Neural cell (in vitro differentiated cells): ENCODE measurements at regions not wholly inside any gene's neighbourhood (a gene's known extent, or its start where the extent isn't known, plus 50 kb on each side); places are given as distances from the start of the nearest gene placed in this dataset.

Source experiments
- H2AFZ ChIP-seq: fragments of 200-600, 300-800 bp; sonication (generic), shearing (Covaris generic); 2 replicates; pipeline ENCODE4 v1.6.0; 2014; ENCODE audit warnings: low read depth, mild to moderate bottlenecking, antibody characterized with exemption, low read length, moderate library complexity
- H3F3A ChIP-seq: fragments of 200-600 bp; shearing (Covaris generic); 2 replicates; pipeline ENCODE4 v1.6.1; 2016; ENCODE audit warnings: mild to moderate bottlenecking, moderate library complexity, mixed read lengths, antibody characterized with exemption, low read length; ENCODE audit not compliant: insufficient read depth, poor library complexity, severe bottlenecking
- H3K27ac ChIP-seq: fragments of 200-600, 300-800 bp; sonication (generic), shearing (Covaris generic); 2 replicates; pipeline ENCODE4 v1.5.1; 2014; ENCODE audit warnings: mild to moderate bottlenecking, low read length, moderate library complexity
- H3K27me3 ChIP-seq: fragments of 300-800, 200-600 bp; sonication (generic), shearing (Covaris generic); 2 replicates; pipeline ENCODE4 v1.6.0; 2014; ENCODE audit warnings: mild to moderate bottlenecking, low read depth, low read length, moderate library complexity; ENCODE audit not compliant: insufficient read depth
- H3K36me3 ChIP-seq: fragments of 300-800, 200-600 bp; sonication (generic), shearing (Covaris generic); 2 replicates; pipeline ENCODE4 v1.5.1; 2014; ENCODE audit warnings: mild to moderate bottlenecking, antibody characterized with exemption, low read length, moderate library complexity; ENCODE audit not compliant: insufficient read depth
- H3K4me2 ChIP-seq: fragments of 300-800, 200-600 bp; sonication (generic), shearing (Covaris generic); 2 replicates; pipeline ENCODE4 v1.6.0; 2014; ENCODE audit warnings: mild to moderate bottlenecking, low read length
- H3K4me3 ChIP-seq: fragments of 300-800, 200-600 bp; sonication (generic), shearing (Covaris generic); 2 replicates; pipeline ENCODE4 v1.5.1; 2014; ENCODE audit warnings: mild to moderate bottlenecking, low read length, moderate library complexity
- H3K79me2 ChIP-seq: fragments of 200-600 bp; shearing (Covaris generic); replicated peaks from 2 replicates; pipeline ENCODE4 v1.6.0; 2014; ENCODE audit warnings: mild to moderate bottlenecking, low read length, moderate library complexity; ENCODE audit not compliant: insufficient read depth
- H3K9ac ChIP-seq: fragments of 300-800, 200-600 bp; sonication (generic), shearing (Covaris generic); 2 replicates; pipeline ENCODE4 v1.6.1; 2016; ENCODE audit warnings: mild to moderate bottlenecking, low read length, mixed read lengths
- H3K9me2 ChIP-seq: fragments of 200-600 bp; shearing (Covaris generic); 2 replicates; pipeline ENCODE4 v1.6.1; 2016; ENCODE audit warnings: mild to moderate bottlenecking, low read length, mixed read lengths; ENCODE audit not compliant: insufficient read depth
- H3K9me3 ChIP-seq: fragments of 200-600, 300-800 bp; sonication (generic), shearing (Covaris generic); 2 replicates; pipeline ENCODE4 v1.6.1; 2016; ENCODE audit warnings: mild to moderate bottlenecking, mixed run types, low read length, moderate library complexity, mixed read lengths
- H4K20me1 ChIP-seq: fragments of 200-600 bp; shearing (Covaris generic); 2 replicates; pipeline ENCODE4 v1.6.1; 2016; ENCODE audit warnings: mild to moderate bottlenecking, mixed run types; ENCODE audit not compliant: insufficient read depth
- CTCF ChIP-seq: fragments of 450-650 bp; IDR thresholded peaks from 2 replicates; pipeline ENCODE4 v1.5.1; 2014; ENCODE audit warnings: antibody characterized with exemption, mild to moderate bottlenecking, moderate library complexity; ENCODE audit not compliant: poor library complexity, severe bottlenecking
- EP300 ChIP-seq: fragments of 450-650 bp; conservative IDR thresholded peaks from 2 replicates; pipeline ENCODE4 v1.6.1; 2014; ENCODE audit warnings: antibody characterized with exemption, mild to moderate bottlenecking, moderate library complexity; ENCODE audit not compliant: poor library complexity, severe bottlenecking
- EZH2 ChIP-seq: fragments of 200-600, 300-800 bp; shearing (Covaris generic), sonication (generic); IDR thresholded peaks from 2 replicates; pipeline ENCODE4 v1.6.1; 2014; ENCODE audit warnings: antibody characterized with exemption, low read length, borderline replicate concordance, mild to moderate bottlenecking; ENCODE audit not compliant: insufficient read depth, poor library complexity, severe bottlenecking
- MXI1 ChIP-seq: fragments of 450-650 bp; conservative IDR thresholded peaks from 2 replicates; pipeline ENCODE4 v1.6.1; 2014; ENCODE audit warnings: antibody characterized with exemption, mild to moderate bottlenecking; ENCODE audit not compliant: poor library complexity, severe bottlenecking
- POLR2AphosphoS5 ChIP-seq: IDR thresholded peaks from 2 replicates; pipeline ENCODE4 v1.6.1; 2012
- RAD21 ChIP-seq: fragments of 450-650 bp; conservative IDR thresholded peaks from 2 replicates; pipeline ENCODE4 v1.6.1; 2014; ENCODE audit warnings: antibody characterized with exemption, mild to moderate bottlenecking, moderate library complexity
- REST ChIP-seq: IDR thresholded peaks from 2 replicates; pipeline ENCODE4 v1.6.1; 2012; ENCODE audit warnings: borderline replicate concordance
- SMC3 ChIP-seq: fragments of 450-650 bp; conservative IDR thresholded peaks from 2 replicates; pipeline ENCODE4 v1.6.1; 2014; ENCODE audit warnings: antibody characterized with exemption, mild to moderate bottlenecking, moderate library complexity; ENCODE audit not compliant: poor library complexity
- TAF1 ChIP-seq: IDR thresholded peaks from 2 replicates; pipeline ENCODE4 v1.6.1; 2012; ENCODE audit warnings: low read depth

- Histone ChIP-seq H3K79me2 (no peaks in the 10 kb centered on the region), H3K27ac (no peak overlapping the region), H3K27me3 (no peaks in the 10 kb centered on the region), H3K36me3 (no peaks in the 10 kb centered on the region), H3F3A (no peaks in the 10 kb centered on the region), H2AFZ (no peak overlapping the region), H3K9me2 (no peaks in the 10 kb centered on the region), H3K4me2 (no peak overlapping the region), H3K9ac (no peak overlapping the region), H3K4me3 (no peak overlapping the region), H4K20me1 (no peaks in the 10 kb centered on the region), H3K9me3 (no peaks in the 10 kb centered on the region)
- no peak for TF ChIP-seq EP300
- TF ChIP-seq EZH2 = no peak
- no peak for TF ChIP-seq REST
- TF ChIP-seq MXI1 = no peak
Measured at GRCh38 chr9:80720579-80720978, 968.8 kb downstream of the TLE1 start.

- H3K27me3 ChIP-seq = no peaks in the 10 kb centered on the region
- H4K20me1 ChIP-seq = no peaks in the 10 kb centered on the region
- no peak overlapping the region for H3K4me3 ChIP-seq
- TF ChIP-seq CTCF (no peak), EP300 (no peak), SMC3 (no peak), MXI1 (no peak), EZH2 (no peak), RAD21 (no peak)
- no peak overlapping the region for H3K27ac ChIP-seq
- no peak overlapping the region for H3K4me2 ChIP-seq
- no peaks in the 10 kb centered on the region for H3K79me2 ChIP-seq
- H3F3A ChIP-seq = no peaks in the 10 kb centered on the region
- H3K9ac ChIP-seq = no peak overlapping the region
- H2AFZ ChIP-seq = no peak overlapping the region
- H3K9me3 ChIP-seq = no peaks in the 10 kb centered on the region
- H3K9me2 ChIP-seq = no peaks in the 10 kb centered on the region
- no peaks in the 10 kb centered on the region for H3K36me3 ChIP-seq
Measured at GRCh38 chr9:80707120-80707519, 982.2 kb downstream of the TLE1 start.

GRCh38 chr9:80701061-80701460 is 988.3 kb downstream of the TLE1 start:
- no peaks in the 10 kb centered on the region for H3K9me3 ChIP-seq
- TF ChIP-seq MXI1 (no peak), REST (no peak), RAD21 (no peak), EZH2 (no peak), EP300 (no peak), TAF1 (no peak), CTCF (no peak), POLR2AphosphoS5 (no peak), SMC3 (no peak)
- H3K9ac ChIP-seq = no peak overlapping the region
- H3K36me3 ChIP-seq = no peaks in the 10 kb centered on the region
- no peak overlapping the region for H3K4me2 ChIP-seq
- H3K27ac ChIP-seq = no peak overlapping the region
- no peaks in the 10 kb centered on the region for H3K27me3 ChIP-seq
- no peaks in the 10 kb centered on the region for H3K9me2 ChIP-seq
- H4K20me1 ChIP-seq = no peaks in the 10 kb centered on the region
- no peak overlapping the region for H3K4me3 ChIP-seq
- no peaks in the 10 kb centered on the region for H3K79me2 ChIP-seq
- no peaks in the 10 kb centered on the region for H3F3A ChIP-seq
- H2AFZ ChIP-seq = no peak overlapping the region
